ENCODE measurements at regions not wholly inside any gene's neighbourhood (a gene's known extent, or its start where the extent isn't known, plus 50 kb on each side); places are given as distances from the start of the nearest gene placed in this dataset.

DNA sequence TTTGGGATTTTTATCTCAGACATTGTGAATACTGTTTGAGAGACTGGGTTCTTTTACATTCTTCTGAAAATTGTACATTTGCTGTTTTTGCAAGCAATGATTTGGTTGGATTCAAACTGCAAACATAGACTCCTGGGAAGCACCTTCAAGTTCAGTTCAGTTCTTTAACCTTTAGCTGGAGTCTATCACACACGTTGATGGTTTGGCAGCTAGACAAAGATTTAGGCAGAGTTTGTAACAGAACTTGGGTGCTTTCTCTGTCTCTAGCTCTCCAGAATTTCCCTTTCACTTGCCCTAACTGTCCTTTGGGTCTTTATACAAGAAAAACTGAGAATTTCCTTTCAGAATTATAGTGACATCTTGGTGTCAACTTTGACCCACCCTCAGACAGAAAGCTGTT, 556.6 kb downstream of the DIAPH3 start:
- Histone ChIP-seq H3K4me1 (ENCODE audit: control insufficient read depth in 4 of 4, insufficient read depth in 4 of 4, low read length in 3 of 4) (no peaks in the 10 kb centered on the region), H3K4me3 (ENCODE audit: low read depth in 1 of 3, low read length in 3 of 3) (no peak overlapping the region), H3K27ac (ENCODE audit: low read depth in 1 of 2, low read length in 2 of 2) (no peak overlapping the region), H3K36me3 (ENCODE audit: control insufficient read depth in 4 of 4, insufficient read depth in 3 of 4, low read depth in 1 of 4, low read length in 3 of 4) (no peaks in the 10 kb centered on the region), H3K27me3 (ENCODE audit: control insufficient read depth in 4 of 4, insufficient read depth in 4 of 4, low read length in 3 of 4) (no peaks in the 10 kb centered on the region), H3K9me3 (ENCODE audit: control insufficient read depth in 4 of 4, low read length in 3 of 4) (no peaks in the 10 kb centered on the region), H3K9ac (ENCODE audit: low read depth in 1 of 2, low read length in 2 of 2) (no peak overlapping the region)
- 12% methylated on average over 1 of the region's 1 CpG for WGBS
- DNase-seq (ENCODE audit: low spot score), result no peak
- TF ChIP-seq, protein P1, sequence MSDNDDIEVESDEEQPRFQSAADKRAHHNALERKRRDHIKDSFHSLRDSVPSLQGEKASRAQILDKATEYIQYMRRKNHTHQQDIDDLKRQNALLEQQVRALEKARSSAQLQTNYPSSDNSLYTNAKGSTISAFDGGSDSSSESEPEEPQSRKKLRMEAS (IDR thresholded peaks at IDR 0.05), result no peak
- TF ChIP-seq SP1 (IDR thresholded peaks at IDR 0.05) (no peak), RAD21 (IDR thresholded peaks at IDR 0.05) (no peak), NR2F2 (IDR thresholded peaks at IDR 0.05) (no peak), HNF4A (conservative IDR thresholded peaks at IDR 0.05) (no peak), YY1 (IDR thresholded peaks at IDR 0.05) (no peak)
- TF ChIP-seq, protein P2, sequence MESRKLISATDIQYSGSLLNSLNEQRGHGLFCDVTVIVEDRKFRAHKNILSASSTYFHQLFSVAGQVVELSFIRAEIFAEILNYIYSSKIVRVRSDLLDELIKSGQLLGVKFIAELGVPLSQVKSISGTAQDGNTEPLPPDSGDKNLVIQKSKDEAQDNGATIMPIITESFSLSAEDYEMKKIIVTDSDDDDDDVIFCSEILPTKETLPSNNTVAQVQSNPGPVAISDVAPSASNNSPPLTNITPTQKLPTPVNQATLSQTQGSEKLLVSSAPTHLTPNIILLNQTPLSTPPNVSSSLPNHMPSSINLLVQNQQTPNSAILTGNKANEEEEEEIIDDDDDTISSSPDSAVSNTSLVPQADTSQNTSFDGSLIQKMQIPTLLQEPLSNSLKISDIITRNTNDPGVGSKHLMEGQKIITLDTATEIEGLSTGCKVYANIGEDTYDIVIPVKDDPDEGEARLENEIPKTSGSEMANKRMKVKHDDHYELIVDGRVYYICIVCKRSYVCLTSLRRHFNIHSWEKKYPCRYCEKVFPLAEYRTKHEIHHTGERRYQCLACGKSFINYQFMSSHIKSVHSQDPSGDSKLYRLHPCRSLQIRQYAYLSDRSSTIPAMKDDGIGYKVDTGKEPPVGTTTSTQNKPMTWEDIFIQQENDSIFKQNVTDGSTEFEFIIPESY (IDR thresholded peaks at IDR 0.05), result no peak
- TF ChIP-seq, protein P3, sequence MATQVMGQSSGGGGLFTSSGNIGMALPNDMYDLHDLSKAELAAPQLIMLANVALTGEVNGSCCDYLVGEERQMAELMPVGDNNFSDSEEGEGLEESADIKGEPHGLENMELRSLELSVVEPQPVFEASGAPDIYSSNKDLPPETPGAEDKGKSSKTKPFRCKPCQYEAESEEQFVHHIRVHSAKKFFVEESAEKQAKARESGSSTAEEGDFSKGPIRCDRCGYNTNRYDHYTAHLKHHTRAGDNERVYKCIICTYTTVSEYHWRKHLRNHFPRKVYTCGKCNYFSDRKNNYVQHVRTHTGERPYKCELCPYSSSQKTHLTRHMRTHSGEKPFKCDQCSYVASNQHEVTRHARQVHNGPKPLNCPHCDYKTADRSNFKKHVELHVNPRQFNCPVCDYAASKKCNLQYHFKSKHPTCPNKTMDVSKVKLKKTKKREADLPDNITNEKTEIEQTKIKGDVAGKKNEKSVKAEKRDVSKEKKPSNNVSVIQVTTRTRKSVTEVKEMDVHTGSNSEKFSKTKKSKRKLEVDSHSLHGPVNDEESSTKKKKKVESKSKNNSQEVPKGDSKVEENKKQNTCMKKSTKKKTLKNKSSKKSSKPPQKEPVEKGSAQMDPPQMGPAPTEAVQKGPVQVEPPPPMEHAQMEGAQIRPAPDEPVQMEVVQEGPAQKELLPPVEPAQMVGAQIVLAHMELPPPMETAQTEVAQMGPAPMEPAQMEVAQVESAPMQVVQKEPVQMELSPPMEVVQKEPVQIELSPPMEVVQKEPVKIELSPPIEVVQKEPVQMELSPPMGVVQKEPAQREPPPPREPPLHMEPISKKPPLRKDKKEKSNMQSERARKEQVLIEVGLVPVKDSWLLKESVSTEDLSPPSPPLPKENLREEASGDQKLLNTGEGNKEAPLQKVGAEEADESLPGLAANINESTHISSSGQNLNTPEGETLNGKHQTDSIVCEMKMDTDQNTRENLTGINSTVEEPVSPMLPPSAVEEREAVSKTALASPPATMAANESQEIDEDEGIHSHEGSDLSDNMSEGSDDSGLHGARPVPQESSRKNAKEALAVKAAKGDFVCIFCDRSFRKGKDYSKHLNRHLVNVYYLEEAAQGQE (IDR thresholded peaks at IDR 0.05), result no peak

DNA sequence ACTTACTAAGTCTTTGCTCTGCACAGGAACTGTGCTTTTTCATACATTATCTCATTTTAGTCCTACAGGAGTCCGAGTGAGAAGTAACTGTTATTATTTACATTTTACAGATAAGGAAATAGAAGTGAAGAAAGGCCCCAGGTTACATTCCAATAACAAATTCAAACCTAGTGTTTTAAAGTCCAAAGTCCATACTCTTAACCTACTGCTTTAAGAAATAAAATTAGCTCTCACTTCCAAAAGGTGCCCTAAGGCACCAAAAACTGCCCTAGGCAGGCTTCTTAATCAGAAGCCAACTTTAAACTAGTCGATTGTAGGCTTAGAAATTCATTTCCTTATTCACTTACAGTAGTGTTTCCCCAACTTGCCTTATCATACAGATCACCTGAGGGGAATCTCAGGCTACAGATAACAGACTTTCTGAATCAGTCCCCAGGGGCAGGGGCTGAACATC, 555.9 kb downstream of the DIAPH3 start:
- Histone ChIP-seq H3K4me1 (ENCODE audit: control insufficient read depth in 4 of 4, insufficient read depth in 4 of 4, low read length in 3 of 4) (no peaks in the 10 kb centered on the region), H3K27me3 (ENCODE audit: control insufficient read depth in 4 of 4, insufficient read depth in 4 of 4, low read length in 3 of 4) (no peaks in the 10 kb centered on the region), H3K9me3 (ENCODE audit: control insufficient read depth in 4 of 4, low read length in 3 of 4) (no peaks in the 10 kb centered on the region), H3K9ac (ENCODE audit: low read depth in 1 of 2, low read length in 2 of 2) (no peak overlapping the region), H3K36me3 (ENCODE audit: control insufficient read depth in 4 of 4, insufficient read depth in 3 of 4, low read depth in 1 of 4, low read length in 3 of 4) (no peaks in the 10 kb centered on the region), H3K4me3 (ENCODE audit: low read depth in 1 of 3, low read length in 3 of 3) (no peak overlapping the region), H3K27ac (ENCODE audit: low read depth in 1 of 2, low read length in 2 of 2) (no peak overlapping the region)
- 24% methylated on average over 2 of the region's 2 CpGs for WGBS
- TF ChIP-seq GABPA (IDR thresholded peaks at IDR 0.05 in 1 of 2, conservative IDR thresholded peaks at IDR 0.05 in 1 of 2) (no peak), EGR1 (IDR thresholded peaks at IDR 0.05; ENCODE audit: low read depth in 2 of 2) (no peak), NR2F2 (IDR thresholded peaks at IDR 0.05) (no peak), TAF1 (conservative IDR thresholded peaks at IDR 0.05) (no peak), HNF4G (IDR thresholded peaks at IDR 0.05) (no peak), RXRA (IDR thresholded peaks at IDR 0.05) (no peak), JUND (IDR thresholded peaks at IDR 0.05) (no peak), YY1 (IDR thresholded peaks at IDR 0.05) (no peak), RAD21 (IDR thresholded peaks at IDR 0.05) (no peak), HNF4A (conservative IDR thresholded peaks at IDR 0.05) (no peak), FOXA1 (IDR thresholded peaks at IDR 0.05) (no peak), SP1 (IDR thresholded peaks at IDR 0.05) (no peak)
- TF ChIP-seq, protein P4, sequence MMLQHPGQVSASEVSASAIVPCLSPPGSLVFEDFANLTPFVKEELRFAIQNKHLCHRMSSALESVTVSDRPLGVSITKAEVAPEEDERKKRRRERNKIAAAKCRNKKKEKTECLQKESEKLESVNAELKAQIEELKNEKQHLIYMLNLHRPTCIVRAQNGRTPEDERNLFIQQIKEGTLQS (IDR thresholded peaks at IDR 0.05), result no peak
- TF ChIP-seq, protein P5, sequence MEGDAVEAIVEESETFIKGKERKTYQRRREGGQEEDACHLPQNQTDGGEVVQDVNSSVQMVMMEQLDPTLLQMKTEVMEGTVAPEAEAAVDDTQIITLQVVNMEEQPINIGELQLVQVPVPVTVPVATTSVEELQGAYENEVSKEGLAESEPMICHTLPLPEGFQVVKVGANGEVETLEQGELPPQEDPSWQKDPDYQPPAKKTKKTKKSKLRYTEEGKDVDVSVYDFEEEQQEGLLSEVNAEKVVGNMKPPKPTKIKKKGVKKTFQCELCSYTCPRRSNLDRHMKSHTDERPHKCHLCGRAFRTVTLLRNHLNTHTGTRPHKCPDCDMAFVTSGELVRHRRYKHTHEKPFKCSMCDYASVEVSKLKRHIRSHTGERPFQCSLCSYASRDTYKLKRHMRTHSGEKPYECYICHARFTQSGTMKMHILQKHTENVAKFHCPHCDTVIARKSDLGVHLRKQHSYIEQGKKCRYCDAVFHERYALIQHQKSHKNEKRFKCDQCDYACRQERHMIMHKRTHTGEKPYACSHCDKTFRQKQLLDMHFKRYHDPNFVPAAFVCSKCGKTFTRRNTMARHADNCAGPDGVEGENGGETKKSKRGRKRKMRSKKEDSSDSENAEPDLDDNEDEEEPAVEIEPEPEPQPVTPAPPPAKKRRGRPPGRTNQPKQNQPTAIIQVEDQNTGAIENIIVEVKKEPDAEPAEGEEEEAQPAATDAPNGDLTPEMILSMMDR (IDR thresholded peaks at IDR 0.05; ENCODE audit: low read depth, low read length, missing input control), result no peak
- TF ChIP-seq, protein P1 (IDR thresholded peaks at IDR 0.05), result no peak
- TF ChIP-seq, protein P2 (IDR thresholded peaks at IDR 0.05), result no peak
- TF ChIP-seq, protein P3 (IDR thresholded peaks at IDR 0.05), result no peak
- no peak for DNase-seq (ENCODE audit: low spot score)
